ENCODE measurements at regions not wholly inside any gene's neighbourhood (a gene's known extent, or its start where the extent isn't known, plus 50 kb on each side); places are given as distances from the start of the nearest gene placed in this dataset.
A peak's percentile ranks its signal among the peaks of the same experiment; 100 is the strongest.

DNA sequence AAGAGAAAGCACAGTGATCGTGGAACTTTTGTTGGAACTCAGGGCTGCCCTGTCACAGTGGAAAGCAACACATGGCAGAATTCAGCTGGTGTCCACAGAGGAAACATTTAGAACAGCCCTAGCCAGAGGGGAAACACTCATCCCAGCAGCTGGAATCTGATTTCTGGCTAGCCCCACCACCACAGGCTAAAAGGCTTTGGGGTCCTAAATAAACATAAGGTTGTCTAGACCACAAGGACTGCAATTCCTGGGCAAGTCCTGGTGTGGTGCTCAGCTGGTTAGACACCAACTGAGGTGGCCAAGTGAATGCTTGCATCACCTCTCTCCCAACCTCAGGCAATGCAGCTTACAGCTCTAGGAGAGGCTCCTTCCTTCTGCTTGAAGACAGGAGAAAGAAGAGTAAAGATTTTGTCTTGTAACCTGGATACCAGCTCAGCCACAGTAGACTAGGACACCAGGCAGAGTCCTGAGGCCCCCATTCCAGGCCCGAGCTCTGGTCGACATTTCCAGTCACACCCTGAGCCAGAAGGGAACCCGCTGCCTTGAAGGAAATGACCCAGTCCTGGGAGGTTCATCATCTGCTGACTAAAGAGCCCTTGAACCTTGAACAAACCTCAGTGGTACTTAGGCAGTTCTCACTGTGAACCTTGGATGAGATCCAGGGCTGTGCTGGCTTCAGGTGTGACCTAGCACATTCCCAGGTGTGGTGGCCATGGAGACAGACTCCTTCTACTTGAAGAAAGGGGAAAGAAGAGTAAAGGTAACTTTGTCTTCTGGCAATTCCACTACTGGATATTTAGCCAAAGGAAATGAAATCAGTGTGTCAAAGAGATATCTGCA, 85.4 kb upstream of the PLXNC1 start:
- Histone ChIP-seq H4K91ac (ENCODE audit: insufficient read length, low read depth, low read length) (no peak overlapping the region), H3K9ac (ENCODE audit: extremely low read depth, insufficient read length, low read length) (no peak overlapping the region), H3K27ac (ENCODE audit: insufficient read length, low read depth, low read length) (no peak overlapping the region), H3K79me2 (ENCODE audit: insufficient read depth, low read length) (no peaks in the 10 kb centered on the region), H3K56ac (ENCODE audit: insufficient read length, low read depth, low read length) (no peak overlapping the region), H2BK5ac (ENCODE audit: insufficient read length, low read length) (no peak overlapping the region), H3K9me3 (ENCODE audit: control insufficient read depth, low read depth, low read length) (no peaks in the 10 kb centered on the region), H3K4ac (ENCODE audit: low read depth, low read length) (no peak overlapping the region), H3K79me1 (ENCODE audit: insufficient read depth, low read depth, low read length, poor library complexity, severe bottlenecking) (no peaks in the 10 kb centered on the region), H3K4me1 (ENCODE audit: insufficient read depth, low read length) (no peaks in the 10 kb centered on the region), H2BK20ac (ENCODE audit: low read depth, low read length, poor library complexity, severe bottlenecking) (no peak overlapping the region), H2AK5ac (ENCODE audit: insufficient read length, low read length) (no peak overlapping the region), H3K18ac (ENCODE audit: insufficient read length, low read depth, low read length) (no peak overlapping the region), H2BK15ac (ENCODE audit: low read depth, low read length) (no peak overlapping the region), H3K4me2 (ENCODE audit: insufficient read depth, insufficient read length, low read length) (no peak overlapping the region), H4K20me1 (ENCODE audit: control insufficient read depth, insufficient read depth, insufficient read length) (no peaks in the 10 kb centered on the region), H4K5ac (ENCODE audit: insufficient read length, low read depth, low read length) (no peak overlapping the region), H2BK120ac (ENCODE audit: low read depth, low read length, poor library complexity, severe bottlenecking) (no peak overlapping the region), H2AFZ (ENCODE audit: low read length) (no peak overlapping the region), H3K23me2 (ENCODE audit: insufficient read length, low read depth, low read length, poor library complexity, severe bottlenecking) (peaks cover 2% of the 10 kb centered on the region), H4K8ac (replicated peaks; ENCODE audit: insufficient read length, low read depth, low read length) (peak overlapping the region; percentile 80), H3T11ph (ENCODE audit: low read length) (no peak overlapping the region), H3K23ac (ENCODE audit: insufficient read length, low read depth, low read length) (no peak overlapping the region), H2BK12ac (ENCODE audit: insufficient read length, low read depth, low read length) (no peak overlapping the region), H3K27me3 (ENCODE audit: insufficient read depth, low read length) (no peaks in the 10 kb centered on the region), H3K14ac (ENCODE audit: insufficient read depth, low read length) (no peak overlapping the region; the same call in 1 of the 2 replicates)
- H3K27me3 Mint-ChIP-seq (ENCODE audit: low read depth) = peaks cover 4% of the 10 kb centered on the region; the same call in 1 of the 2 replicates
- H3K27ac Mint-ChIP-seq = no peak overlapping the region
- peaks cover 2 to 7% (median 4%) of the 10 kb centered on the region in 3 experiments; a peak in 5 of 7 replicates for H3K36me3 Mint-ChIP-seq (ENCODE audit: insufficient read depth in 1 of 3, low read depth in 3 of 3)
- no peaks in the 10 kb centered on the region for H3K4me1 Mint-ChIP-seq
- H3K4me3 Mint-ChIP-seq = no peak overlapping the region
- H3K9me3 Mint-ChIP-seq = peaks cover 9 to 13% of the 10 kb centered on the region in 2 experiments; a peak in 4 of 5 replicates
- no CpG with 5 or more reads among the region's 4 CpGs for WGBS (ENCODE audit: extremely low coverage, insufficient read length, low lambda C conversion rate)
- no peak for DNase-seq
- no peak for TF ChIP-seq CTCF (conservative IDR thresholded peaks at IDR 0.05)

All from H9 (cell line).